Mucosa of stomach (tissue), 1 donor: ENCODE measurements at regions not wholly inside any gene's neighbourhood (a gene's known extent, or its start where the extent isn't known, plus 50 kb on each side); places are given as distances from the start of the nearest gene placed in this dataset.

Source experiments
- H3K27me3 ChIP-seq: one replicate; pipeline ENCODE4 v1.7.0; 2013; ENCODE audit warnings: mild to moderate bottlenecking, low read length; ENCODE audit not compliant: control insufficient read depth, insufficient read depth
- H3K36me3 ChIP-seq: one replicate; pipeline ENCODE4 v1.7.0; 2013; ENCODE audit warnings: low read length; ENCODE audit not compliant: control insufficient read depth, insufficient read depth
- H3K4me1 ChIP-seq: one replicate; pipeline ENCODE4 v1.7.0; 2013; ENCODE audit warnings: mild to moderate bottlenecking, low read length; ENCODE audit not compliant: control insufficient read depth, insufficient read depth
- H3K4me3 ChIP-seq: one replicate; pipeline ENCODE4 v1.7.0; 2013; ENCODE audit warnings: low read length
- H3K9ac ChIP-seq: one replicate; pipeline ENCODE4 v1.7.0; 2013; ENCODE audit warnings: mild to moderate bottlenecking, low read length, moderate library complexity
- H3K9me3 ChIP-seq: one replicate; pipeline ENCODE4 v1.7.0; 2013; ENCODE audit warnings: mild to moderate bottlenecking, low read length, moderate library complexity; ENCODE audit not compliant: control insufficient read depth
- donor health status: Pancreatic carcinoma.

DNA sequence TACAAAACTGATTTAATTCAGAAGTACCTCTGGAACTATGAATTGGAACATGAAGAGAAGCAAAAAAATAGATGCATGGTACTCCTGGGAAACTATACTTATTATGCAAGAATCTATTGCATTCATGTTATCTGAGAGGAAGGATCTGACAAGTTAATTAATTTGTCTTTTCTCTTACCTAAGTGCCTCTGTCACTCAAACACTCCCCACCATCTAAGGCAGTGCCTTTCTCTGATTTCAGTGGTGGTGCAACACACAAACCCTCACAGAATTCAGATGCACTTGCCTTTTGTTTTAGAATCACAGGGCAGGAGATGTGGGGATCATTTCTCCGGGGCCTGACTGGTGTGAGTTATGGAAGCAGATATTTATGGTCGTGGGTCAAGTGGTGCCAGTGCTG, 52.5 kb upstream of the C9orf72 start:
- Histone ChIP-seq H3K4me1 (peaks cover 14% of the 10 kb centered on the region), H3K9ac (no peak overlapping the region), H3K27me3 (no peaks in the 10 kb centered on the region), H3K36me3 (no peaks in the 10 kb centered on the region), H3K4me3 (no peak overlapping the region), H3K9me3 (no peaks in the 10 kb centered on the region)

DNA sequence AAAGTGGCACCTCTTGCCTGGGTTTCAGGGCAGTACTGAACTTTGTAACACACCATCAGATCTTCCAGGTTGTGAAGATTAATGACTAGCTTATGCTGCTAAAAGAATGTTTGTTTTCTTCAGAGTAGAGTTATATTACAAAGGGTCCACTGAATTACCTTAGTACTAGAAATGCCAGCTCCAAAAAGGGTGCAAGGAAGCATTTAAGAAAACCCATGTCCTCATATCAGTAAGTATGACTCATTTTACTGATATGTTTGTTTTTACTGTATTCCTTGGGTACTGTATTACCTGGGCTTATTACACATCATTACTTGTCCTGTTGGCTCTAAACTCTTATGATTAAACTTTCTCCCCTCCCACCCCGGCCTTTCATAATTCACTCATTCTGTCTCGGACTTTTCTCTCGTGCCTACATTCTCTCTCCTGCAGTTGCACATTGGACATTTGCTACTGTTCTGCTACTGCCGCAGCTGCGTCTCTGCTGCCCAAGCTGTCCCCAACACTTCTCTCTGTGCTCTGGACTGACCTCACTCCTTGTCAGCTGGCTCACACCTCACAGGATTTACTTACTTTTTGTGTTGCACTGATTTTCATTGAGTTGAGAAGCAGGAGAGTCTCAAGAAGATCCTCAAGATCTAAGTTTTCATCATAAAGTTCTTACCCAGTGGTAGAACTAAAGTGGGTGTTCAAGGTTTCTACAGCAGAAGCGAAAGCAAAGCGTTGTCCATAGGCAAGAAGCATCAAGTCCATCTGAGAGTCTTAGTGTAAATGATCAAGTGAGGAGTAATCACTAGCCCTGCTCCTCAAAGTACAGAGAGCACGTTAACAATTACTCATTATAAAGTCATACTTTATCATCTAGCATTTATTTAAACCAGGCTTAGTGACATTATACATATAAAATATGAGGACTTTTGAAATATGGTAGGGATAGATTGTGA, 53.2 kb upstream of the C9orf72 start:
- H3K36me3 ChIP-seq = no peaks in the 10 kb centered on the region
- no peaks in the 10 kb centered on the region for H3K9me3 ChIP-seq
- H3K4me1 ChIP-seq = peaks cover 14% of the 10 kb centered on the region
- no peak overlapping the region for H3K9ac ChIP-seq
- no peak overlapping the region for H3K4me3 ChIP-seq
- H3K27me3 ChIP-seq = no peaks in the 10 kb centered on the region

DNA sequence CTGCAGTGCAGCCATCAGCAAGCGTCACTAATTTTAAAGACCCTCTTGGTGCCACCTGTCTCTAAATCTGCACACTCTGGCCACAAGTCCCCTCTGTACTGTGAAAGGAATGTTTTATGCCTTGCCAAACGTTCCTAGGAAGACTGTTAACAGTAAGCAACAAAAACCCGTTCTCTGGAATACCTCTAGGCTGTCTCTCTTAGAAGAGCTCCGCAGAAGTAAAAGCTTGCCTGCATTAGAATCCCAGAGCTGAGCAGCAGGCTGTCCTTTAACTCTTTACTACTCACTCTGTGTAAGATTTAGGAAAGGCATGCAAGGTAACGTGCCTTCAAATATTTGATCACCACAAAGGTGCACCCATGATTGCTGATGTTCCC, 53.9 kb upstream of the C9orf72 start:
- Histone ChIP-seq H3K9ac (no peak overlapping the region), H3K4me3 (no peak overlapping the region), H3K27me3 (no peaks in the 10 kb centered on the region), H3K4me1 (peaks cover 14% of the 10 kb centered on the region), H3K9me3 (no peaks in the 10 kb centered on the region), H3K36me3 (no peaks in the 10 kb centered on the region)

DNA sequence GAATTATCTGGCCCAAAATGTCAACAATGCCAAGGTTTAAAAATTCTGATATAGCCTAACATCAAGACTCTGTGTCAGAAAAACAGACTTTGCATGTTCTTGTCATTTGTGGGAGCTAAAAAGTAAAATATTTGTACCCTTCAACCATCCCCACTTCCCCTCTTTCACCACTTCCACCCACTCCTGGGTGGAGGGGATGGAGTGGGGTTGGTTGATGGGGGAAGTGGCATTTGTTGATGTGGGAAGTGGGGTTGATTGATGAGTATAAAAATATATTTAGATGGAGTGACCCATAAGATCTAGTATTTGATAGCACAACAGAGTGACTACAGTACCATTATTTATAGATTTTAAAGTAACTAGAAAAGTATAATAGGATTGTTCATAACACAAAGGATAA, 55.0 kb upstream of the C9orf72 start:
- Histone ChIP-seq H3K9me3 (no peaks in the 10 kb centered on the region), H3K36me3 (no peaks in the 10 kb centered on the region), H3K27me3 (no peaks in the 10 kb centered on the region), H3K9ac (no peak overlapping the region), H3K4me3 (no peak overlapping the region), H3K4me1 (peaks cover 14% of the 10 kb centered on the region)

DNA sequence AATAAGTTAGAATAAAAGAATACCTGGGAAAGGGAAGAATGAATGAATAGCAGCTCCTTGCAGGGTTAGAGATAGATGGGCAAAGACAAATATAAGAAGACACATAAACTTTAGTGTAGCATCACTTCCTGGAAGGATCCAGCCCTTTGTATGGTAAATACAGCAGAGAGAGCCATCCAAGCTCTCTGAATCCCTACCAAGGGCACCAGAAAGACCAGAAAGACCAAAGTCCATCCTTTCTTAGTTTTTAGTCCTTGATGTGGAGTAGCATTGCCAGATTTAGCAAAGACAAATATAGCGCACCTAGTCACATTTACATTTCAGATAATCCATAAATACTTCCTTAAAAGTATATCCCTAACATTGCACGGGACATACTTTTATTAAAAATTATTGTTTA, 56.1 kb upstream of the C9orf72 start:
- Histone ChIP-seq H3K4me1 (peaks cover 14% of the 10 kb centered on the region), H3K36me3 (no peaks in the 10 kb centered on the region), H3K4me3 (no peak overlapping the region), H3K9ac (no peak overlapping the region), H3K27me3 (no peaks in the 10 kb centered on the region), H3K9me3 (no peaks in the 10 kb centered on the region)

DNA sequence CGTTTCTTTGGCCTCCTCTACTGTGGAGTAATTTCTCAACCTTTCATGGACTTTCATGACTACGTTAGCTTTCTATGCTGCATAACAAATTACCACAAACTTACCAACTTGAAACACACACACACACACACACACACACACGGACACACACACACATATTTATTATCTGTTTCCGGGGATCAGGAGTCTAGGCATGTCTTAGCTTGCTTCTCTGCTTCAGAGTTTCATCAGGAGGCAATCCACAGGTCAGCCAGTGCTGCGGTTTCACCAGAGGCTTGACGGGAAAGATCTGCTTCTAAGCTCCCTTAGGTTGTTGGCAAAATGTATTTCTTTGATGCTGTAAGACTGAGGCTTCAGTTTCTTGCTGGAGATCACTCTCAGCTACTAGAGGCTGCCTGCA, 59.0 kb upstream of the C9orf72 start:
- Histone ChIP-seq H3K4me1 (peaks cover 2% of the 10 kb centered on the region), H3K9me3 (no peaks in the 10 kb centered on the region), H3K4me3 (no peak overlapping the region), H3K27me3 (no peaks in the 10 kb centered on the region), H3K36me3 (no peaks in the 10 kb centered on the region), H3K9ac (no peak overlapping the region)

DNA sequence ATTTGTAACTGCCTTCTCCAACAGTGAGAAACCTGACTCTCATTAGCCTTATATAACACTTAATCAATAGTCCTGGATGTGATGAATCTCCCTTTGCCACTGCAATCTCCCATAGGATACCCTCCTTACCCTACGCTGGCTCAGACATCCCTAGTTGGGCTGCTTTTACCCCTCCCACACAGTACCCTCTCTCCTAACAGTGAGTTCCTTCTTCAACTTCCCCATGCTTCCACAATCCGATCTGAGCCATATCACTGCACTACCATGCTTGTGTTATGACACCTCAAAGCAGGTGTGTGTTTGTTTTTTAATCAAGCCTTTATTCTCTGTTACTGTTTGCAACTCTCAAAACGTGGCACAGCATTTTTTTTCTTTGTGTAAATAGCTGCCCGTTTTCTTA, 60.5 kb upstream of the C9orf72 start:
- Histone ChIP-seq H3K9me3 (no peaks in the 10 kb centered on the region), H3K4me1 (no peaks in the 10 kb centered on the region), H3K27me3 (no peaks in the 10 kb centered on the region), H3K9ac (no peak overlapping the region), H3K4me3 (no peak overlapping the region), H3K36me3 (no peaks in the 10 kb centered on the region)

DNA sequence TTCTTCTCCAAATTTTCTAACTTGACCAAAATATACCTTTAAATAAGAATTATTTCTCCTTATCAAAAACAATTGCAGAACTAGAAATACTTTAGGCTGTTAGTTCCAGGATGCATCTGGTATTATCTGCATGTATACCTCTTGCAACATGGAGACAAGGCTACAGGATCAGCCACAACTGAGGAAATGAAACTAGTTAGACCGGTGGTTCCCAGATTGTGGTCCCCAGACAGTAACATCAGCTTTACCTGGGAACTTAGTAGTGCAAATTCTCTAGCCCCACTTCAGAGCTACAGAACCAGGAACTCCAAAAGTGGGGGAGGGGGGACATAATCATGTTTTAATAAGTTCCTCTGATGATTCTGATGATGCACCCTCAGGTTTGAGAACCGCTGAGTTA, 61.6 kb upstream of the C9orf72 start:
- H3K4me1 ChIP-seq = peaks cover 5% of the 10 kb centered on the region
- H3K27me3 ChIP-seq = no peaks in the 10 kb centered on the region
- no peak overlapping the region for H3K4me3 ChIP-seq
- H3K9ac ChIP-seq = no peak overlapping the region
- H3K36me3 ChIP-seq = no peaks in the 10 kb centered on the region
- no peaks in the 10 kb centered on the region for H3K9me3 ChIP-seq

DNA sequence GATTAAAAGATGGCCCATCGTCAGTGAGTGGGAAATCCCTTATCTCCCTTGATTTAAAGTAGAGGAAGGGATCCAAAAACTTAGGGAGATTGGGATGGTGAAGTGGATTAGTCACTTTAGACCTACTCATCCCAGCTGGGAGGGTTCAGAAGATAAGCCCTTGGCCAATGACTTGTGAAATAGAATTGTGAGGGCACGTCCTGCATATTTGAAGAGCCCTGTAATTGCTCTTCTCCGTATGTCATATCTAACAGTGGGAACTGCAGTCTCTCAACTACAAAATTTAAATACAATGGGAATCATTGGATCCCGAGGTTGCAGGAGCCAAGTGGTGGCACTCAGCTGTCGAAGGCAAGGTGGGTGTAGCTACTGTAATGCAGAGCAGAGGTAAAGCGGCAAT, 65.4 kb upstream of the C9orf72 start:
- H3K36me3 ChIP-seq = no peaks in the 10 kb centered on the region

DNA sequence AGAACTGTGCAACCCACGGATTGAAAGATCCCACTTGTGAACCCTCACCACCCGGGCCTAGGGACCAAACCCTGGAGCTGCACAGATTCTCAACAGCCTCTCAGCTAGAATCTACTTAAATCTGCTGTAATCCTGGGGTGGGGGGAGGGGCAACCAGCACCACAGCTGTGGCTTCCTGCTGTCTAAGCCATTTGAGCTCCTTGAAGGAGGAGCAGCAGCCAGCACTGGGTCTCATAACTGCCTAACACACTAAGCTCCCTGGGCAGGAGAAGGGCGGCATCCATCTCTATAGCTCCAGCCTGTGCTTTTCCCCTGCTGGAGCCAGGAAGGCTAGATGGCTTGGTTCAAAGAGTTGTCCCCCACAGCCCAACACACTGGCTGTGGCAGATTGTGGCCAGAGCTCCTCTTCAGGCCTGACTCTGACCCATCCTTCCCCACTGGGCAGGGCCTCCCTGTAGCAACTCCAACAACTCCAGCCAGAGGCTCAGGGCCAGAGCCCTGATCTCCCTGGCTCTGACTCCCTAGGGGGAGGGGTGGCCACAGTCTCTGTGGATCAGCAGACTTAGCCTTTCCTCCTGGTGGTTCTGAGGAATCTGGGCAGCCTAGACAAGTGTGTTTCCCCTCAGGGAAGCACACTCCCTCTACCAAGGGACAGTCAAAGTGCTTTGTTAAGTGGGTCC, 72.0 kb upstream of the C9orf72 start:
- Histone ChIP-seq H3K9ac (no peak overlapping the region), H3K36me3 (no peaks in the 10 kb centered on the region)

More for the DNA sequence above, 65.4 kb upstream of the C9orf72 start:
- no peak overlapping the region for H3K9ac ChIP-seq
- no peaks in the 10 kb centered on the region for H3K9me3 ChIP-seq
- no peaks in the 10 kb centered on the region for H3K27me3 ChIP-seq
- no peak overlapping the region for H3K4me3 ChIP-seq
- peaks cover 5% of the 10 kb centered on the region for H3K4me1 ChIP-seq

DNA sequence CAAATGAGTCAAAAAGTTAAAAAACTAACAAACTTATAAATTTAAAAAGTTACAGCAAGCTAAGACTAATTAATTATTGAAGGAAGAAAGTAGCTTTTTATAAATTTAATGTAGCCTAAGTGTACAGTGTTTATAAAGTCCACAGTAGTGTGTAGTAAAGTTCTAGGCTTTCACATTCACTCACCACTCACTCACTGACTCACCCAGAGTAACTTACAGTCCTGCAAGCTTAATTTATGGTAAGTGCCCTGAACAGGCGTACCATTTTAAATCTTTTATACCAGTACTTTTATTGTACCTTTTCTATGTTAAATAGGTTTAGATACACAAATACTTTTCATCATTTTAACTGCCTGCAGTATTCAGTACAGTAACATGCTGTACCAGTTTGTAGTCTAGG, 80.0 kb upstream of the C9orf72 start:
- Histone ChIP-seq H3K9me3 (no peaks in the 10 kb centered on the region), H3K4me3 (no peak overlapping the region), H3K36me3 (no peaks in the 10 kb centered on the region), H3K4me1 (peaks cover 11% of the 10 kb centered on the region), H3K27me3 (no peaks in the 10 kb centered on the region), H3K9ac (no peak overlapping the region)

More for the DNA sequence above, 72.0 kb upstream of the C9orf72 start:
- Histone ChIP-seq H3K4me3 (no peak overlapping the region), H3K9me3 (no peaks in the 10 kb centered on the region), H3K4me1 (no peaks in the 10 kb centered on the region), H3K27me3 (no peaks in the 10 kb centered on the region)

DNA sequence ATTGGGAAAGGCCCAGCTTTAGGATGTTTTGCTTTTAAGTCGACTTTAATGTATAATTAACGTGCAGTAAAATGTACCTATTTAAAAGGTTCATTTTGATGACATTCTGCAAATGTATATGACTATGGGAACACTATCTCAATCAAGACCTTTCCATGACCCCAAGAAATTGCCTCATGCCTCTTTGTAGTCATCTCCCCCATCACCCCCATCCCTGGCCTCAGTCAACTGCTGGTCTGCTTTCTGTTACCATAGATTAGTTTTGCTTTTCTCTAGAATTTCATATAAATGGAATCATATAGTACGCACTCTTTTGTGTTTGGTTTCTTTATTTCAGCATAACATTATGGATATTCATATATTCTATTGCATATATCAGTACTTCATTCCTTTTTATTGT, 80.7 kb upstream of the C9orf72 start:
- no peaks in the 10 kb centered on the region for H3K27me3 ChIP-seq
- peaks cover 11% of the 10 kb centered on the region for H3K4me1 ChIP-seq
- no peaks in the 10 kb centered on the region for H3K36me3 ChIP-seq
- H3K4me3 ChIP-seq = no peak overlapping the region
- H3K9ac ChIP-seq = no peak overlapping the region
- no peaks in the 10 kb centered on the region for H3K9me3 ChIP-seq
